Left lung (tissue), 4 donors: ENCODE measurements at regions not wholly inside any gene's neighbourhood (a gene's known extent, or its start where the extent isn't known, plus 50 kb on each side); places are given as distances from the start of the nearest gene placed in this dataset.

Source experiments
- ATAC-seq: fragments of 200-7000 bp; cut with Tn5 transposase; one replicate; pipeline ENCODE4 v1.9.1; 2020; ENCODE audit warnings: moderate library complexity
- DNase-seq, 4 donors: peaks; one replicate each; pipeline ENCODE4 v3.0.0-alpha.2; 2013 to 2020
- H3K27ac ChIP-seq, 2 donors: fragments of 200-600 bp; sonication (generic) in 1 of 2; one replicate each; pipeline versions ENCODE4 v1.5.0 to v1.8.0; 2020 to 2021
- H3K27me3 ChIP-seq, 2 donors: fragments of 200-600 bp; sonication (generic) in 1 of 2; one replicate each; pipeline versions ENCODE4 v1.5.0 to v1.8.0; 2020 to 2021
- H3K36me3 ChIP-seq, 2 donors: fragments of 200-600 bp; sonication (generic) in 1 of 2; one replicate each; pipeline versions ENCODE4 v1.5.0 to v1.8.0; 2020 to 2021
- H3K4me1 ChIP-seq, 2 donors: fragments of 200-600 bp; one replicate each; pipeline ENCODE4 v1.8.0; 2021
- H3K4me3 ChIP-seq, 2 donors: fragments of 200-600 bp; sonication (generic) in 1 of 2; one replicate each; pipeline versions ENCODE4 v1.5.0 to v1.8.0; 2020 to 2021; ENCODE audit warnings: mild to moderate bottlenecking in 1 of 2
- H3K9me3 ChIP-seq, 2 donors: fragments of 200-600 bp; sonication (generic) in 1 of 2; one replicate each; pipeline versions ENCODE4 v1.5.0 to v1.8.0; 2020 to 2021
- intact Hi-C, 2 donors: fragments of 100-400 bp; cut with DNase I; formaldehyde crosslinking; loops; one replicate each; pipeline versions ENCODE4 v1.11.2 to v1.14.2; 2022
- TF ChIP-seq, protein P1 (sequence below), 2 donors: fragments of 200-600 bp; sonication (generic) in 1 of 2; IDR thresholded peaks; one replicate each; pipeline versions ENCODE4 v1.5.0 to v1.8.0; 2021; ENCODE audit warnings: antibody characterized with exemption in 2 of 2
- donor health status: DM: no; HTN: yes; CAD: no.
- donor health status: DM: no; HTN: no; CAD: no.

DNA sequence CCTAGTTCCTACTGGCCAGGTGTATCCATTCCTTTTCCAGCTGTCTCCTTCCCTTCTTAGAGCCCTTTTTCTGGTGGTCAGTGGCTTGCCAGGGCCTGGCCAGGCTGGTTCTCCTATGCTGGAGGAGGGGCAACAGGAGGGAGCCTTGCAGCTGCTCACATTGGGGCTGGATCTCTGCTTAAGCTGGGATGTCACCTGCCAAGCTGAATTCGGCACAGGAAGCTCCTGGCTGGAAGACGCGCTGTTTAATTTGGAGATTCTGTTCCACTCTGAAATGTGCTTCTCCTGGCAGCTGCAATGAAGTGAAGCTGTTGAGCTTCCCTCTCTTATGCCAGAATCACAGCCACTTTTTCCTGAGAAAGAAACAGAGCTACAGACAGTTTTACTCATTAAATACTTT is 56.0 kb upstream of the POU3F1 start:
- no peak for DNase-seq
- intact Hi-C loops, result no loop called here
- Histone ChIP-seq H3K36me3 (no peaks in the 10 kb centered on the region), H3K27ac (no peak overlapping the region), H3K9me3 (no peaks in the 10 kb centered on the region), H3K4me1 (no peaks in the 10 kb centered on the region), H3K4me3 (no peak overlapping the region), H3K27me3 (no peaks in the 10 kb centered on the region)
- TF ChIP-seq, protein P1, sequence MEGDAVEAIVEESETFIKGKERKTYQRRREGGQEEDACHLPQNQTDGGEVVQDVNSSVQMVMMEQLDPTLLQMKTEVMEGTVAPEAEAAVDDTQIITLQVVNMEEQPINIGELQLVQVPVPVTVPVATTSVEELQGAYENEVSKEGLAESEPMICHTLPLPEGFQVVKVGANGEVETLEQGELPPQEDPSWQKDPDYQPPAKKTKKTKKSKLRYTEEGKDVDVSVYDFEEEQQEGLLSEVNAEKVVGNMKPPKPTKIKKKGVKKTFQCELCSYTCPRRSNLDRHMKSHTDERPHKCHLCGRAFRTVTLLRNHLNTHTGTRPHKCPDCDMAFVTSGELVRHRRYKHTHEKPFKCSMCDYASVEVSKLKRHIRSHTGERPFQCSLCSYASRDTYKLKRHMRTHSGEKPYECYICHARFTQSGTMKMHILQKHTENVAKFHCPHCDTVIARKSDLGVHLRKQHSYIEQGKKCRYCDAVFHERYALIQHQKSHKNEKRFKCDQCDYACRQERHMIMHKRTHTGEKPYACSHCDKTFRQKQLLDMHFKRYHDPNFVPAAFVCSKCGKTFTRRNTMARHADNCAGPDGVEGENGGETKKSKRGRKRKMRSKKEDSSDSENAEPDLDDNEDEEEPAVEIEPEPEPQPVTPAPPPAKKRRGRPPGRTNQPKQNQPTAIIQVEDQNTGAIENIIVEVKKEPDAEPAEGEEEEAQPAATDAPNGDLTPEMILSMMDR (IDR thresholded peaks at IDR 0.05), result no peak
- no peak for ATAC-seq

DNA sequence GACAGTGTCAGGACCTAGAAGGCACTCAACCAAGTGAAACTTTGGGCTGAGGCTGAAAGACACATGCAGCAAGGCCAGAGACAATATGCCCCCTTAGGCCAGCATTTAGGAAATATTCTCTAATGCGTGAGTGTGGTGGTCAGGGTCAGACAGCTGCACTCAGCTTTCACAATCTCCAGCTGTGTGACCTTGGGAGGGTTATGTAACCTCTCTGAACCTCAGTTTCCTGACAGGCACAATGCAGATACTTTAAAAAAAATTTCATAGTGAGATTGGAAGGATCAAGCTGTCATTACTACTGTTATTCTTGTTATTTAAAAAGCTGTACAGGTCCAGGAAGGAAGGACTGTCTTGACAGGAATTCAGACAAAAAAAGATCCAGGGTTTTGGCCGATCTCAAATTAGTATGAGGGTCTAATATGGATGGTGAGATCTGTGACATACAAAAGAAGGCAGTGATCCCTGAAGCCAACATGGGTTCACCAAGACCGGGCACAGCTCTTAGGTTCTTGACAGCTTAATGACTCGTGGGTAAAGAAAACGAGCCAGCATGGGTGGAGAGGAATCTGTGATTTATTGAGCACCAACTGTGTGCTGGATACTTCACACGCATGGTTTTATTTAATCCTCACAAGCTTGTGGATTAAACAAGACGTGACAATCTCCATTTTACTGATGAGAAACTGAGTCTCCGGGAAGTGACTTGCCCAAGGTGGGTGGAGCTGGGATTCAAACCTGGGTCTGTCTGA is 54.6 kb upstream of the POU3F1 start:
- ATAC-seq (no peak), DNase-seq (no peak)
- Histone ChIP-seq H3K4me1 (no peaks in the 10 kb centered on the region), H3K9me3 (no peaks in the 10 kb centered on the region), H3K27me3 (no peaks in the 10 kb centered on the region), H3K36me3 (no peaks in the 10 kb centered on the region), H3K27ac (no peak overlapping the region), H3K4me3 (no peak overlapping the region)
- TF ChIP-seq, protein P1 (IDR thresholded peaks at IDR 0.05), result no peak
- intact Hi-C loops, result no loop called here

DNA sequence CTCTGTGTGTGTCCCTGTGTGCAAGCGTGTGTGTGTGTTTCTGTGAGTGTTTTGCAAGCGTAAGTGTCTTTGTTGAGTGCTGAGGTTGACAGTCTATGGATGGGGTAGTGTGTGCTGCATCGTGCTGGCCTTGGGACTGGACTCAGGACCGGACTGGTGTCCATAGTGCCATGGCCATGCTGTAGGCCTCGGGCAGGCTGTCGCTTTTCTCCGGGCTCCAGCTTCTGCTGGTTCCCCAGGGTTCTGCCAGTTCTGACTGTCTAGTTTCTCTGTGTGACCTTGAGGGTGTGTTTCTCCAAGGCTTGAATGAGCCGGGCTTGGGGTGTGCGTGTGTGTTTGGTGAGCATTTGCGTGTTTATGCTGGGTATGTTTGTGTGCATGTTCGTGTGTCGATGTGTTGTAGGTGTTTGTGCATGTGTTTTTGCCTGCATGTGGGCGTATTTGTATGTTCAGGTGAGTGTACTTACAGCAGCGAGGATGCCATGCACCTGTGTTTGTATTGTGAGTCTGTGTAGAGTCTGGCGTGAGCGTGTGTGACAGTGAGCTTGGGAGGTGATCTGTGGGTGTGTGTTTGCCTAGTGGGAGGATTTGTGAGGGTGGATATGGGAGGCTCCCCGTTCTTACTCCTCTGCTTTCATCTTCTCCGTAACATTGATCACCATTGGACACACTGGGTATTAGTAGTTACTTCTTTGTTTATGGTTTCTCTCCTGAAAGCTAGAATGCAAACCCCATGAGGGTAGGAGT is 51.7 kb upstream of the POU3F1 start:
- ATAC-seq (no peak), DNase-seq (no peak)
- no peak overlapping the region for H3K4me3 ChIP-seq
- no peaks in the 10 kb centered on the region for H3K4me1 ChIP-seq
- H3K27ac ChIP-seq, result no peak overlapping the region
- peaks cover 0 to 17% of the 10 kb centered on the region in 2 donors for H3K27me3 ChIP-seq
- TF ChIP-seq, protein P1 (IDR thresholded peaks at IDR 0.05), result no peak
- H3K36me3 ChIP-seq, result no peaks in the 10 kb centered on the region
- intact Hi-C loops, result no loop called here
- H3K9me3 ChIP-seq, result no peaks in the 10 kb centered on the region

DNA sequence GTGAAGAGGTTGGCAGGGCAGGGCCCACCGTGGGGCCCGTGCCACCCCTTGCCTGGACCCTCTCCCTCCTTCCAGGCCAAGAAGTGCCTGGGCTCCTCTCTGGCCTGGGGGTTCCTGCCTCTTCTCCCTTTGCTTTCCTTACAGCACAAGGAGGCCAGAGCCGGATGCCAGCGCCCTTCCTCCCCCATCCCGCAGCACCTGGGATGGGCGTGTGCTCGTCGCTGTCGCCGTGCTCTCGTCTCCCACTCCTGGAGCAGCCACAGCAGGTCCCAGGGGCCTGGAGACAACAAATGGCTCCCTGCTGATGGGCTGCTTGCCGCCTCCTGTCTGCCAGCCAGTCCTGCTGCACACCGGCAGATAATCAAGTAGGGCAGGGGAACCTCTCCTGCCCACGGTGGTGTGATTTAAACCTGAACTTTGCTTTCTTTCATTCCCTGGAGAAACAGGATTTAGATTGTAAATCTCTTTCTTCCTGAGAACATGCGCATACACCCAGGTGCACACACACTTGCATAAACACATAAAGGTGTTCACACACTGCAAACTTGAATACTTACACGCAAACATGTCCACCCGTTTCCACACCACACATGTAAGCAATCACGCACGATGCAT is 50.8 kb upstream of the POU3F1 start:
- DNase-seq (no peak), ATAC-seq (no peak)
- intact Hi-C loops, result no loop called here
- no peaks in the 10 kb centered on the region for H3K4me1 ChIP-seq
- TF ChIP-seq, protein P1 (IDR thresholded peaks at IDR 0.05), result no peak
- no peak overlapping the region for H3K4me3 ChIP-seq
- H3K9me3 ChIP-seq, result no peaks in the 10 kb centered on the region
- peaks cover 0 to 24% of the 10 kb centered on the region in 2 donors for H3K27me3 ChIP-seq
- H3K27ac ChIP-seq, result no peak overlapping the region
- H3K36me3 ChIP-seq, result no peaks in the 10 kb centered on the region
